HT1080 (cell line): ENCODE measurements at regions not wholly inside any gene's neighbourhood (a gene's known extent, or its start where the extent isn't known, plus 50 kb on each side); places are given as distances from the start of the nearest gene placed in this dataset.

Experiments used
- DNase-seq: peaks from one replicate; pipeline ENCODE4 v3.0.0-alpha.2; 2015; ENCODE audit warnings: low read depth

GRCh38 chr10:106213493-106213892 is 951.0 kb downstream of the SORCS1 start:
- DNase-seq = no peak

GRCh38 chr10:106198275-106198674 is 966.2 kb downstream of the SORCS1 start:
- no peak for DNase-seq

- DNase-seq = peak; percentile 29
These were observed 975.2 kb downstream of the SORCS1 start for GRCh38 chr10:106189292-106189691.

GRCh38 chr10:106185951-106186350 is 978.6 kb downstream of the SORCS1 start:
- DNase-seq = no peak

- no peak for DNase-seq
These were observed 981.5 kb downstream of the SORCS1 start for GRCh38 chr10:106183041-106183440.

GRCh38 chr10:106182542-106182941 is 982.0 kb downstream of the SORCS1 start:
- DNase-seq = no peak

- DNase-seq = no peak
These were observed 983.0 kb downstream of the SORCS1 start for GRCh38 chr10:106181501-106181900.

GRCh38 chr10:106179430-106179829 is 985.1 kb downstream of the SORCS1 start:
- no peak for DNase-seq

GRCh38 chr10:106175760-106176377 is 988.6 kb downstream of the SORCS1 start:
- peak; percentile 29 for DNase-seq

- no peak for DNase-seq
These were observed 990.7 kb downstream of the SORCS1 start for GRCh38 chr10:106173838-106174237.

GRCh38 chr10:106169241-106169640 is 995.3 kb downstream of the SORCS1 start:
- DNase-seq = no peak

GRCh38 chr10:106167946-106168345 is 996.6 kb downstream of the SORCS1 start:
- peak; percentile 53 for DNase-seq

GRCh38 chr10:106158241-106158640 is 1006.3 kb downstream of the SORCS1 start:
- DNase-seq = no peak

- DNase-seq = no peak
These were observed 1017.5 kb downstream of the SORCS1 start for GRCh38 chr10:106147021-106147420.

GRCh38 chr10:106139915-106140314 is 1024.6 kb downstream of the SORCS1 start:
- DNase-seq = no peak

GRCh38 chr10:106136175-106136574 is 1028.3 kb downstream of the SORCS1 start:
- peak; percentile 8 for DNase-seq

GRCh38 chr10:106134326-106135000 is 1030.0 kb downstream of the SORCS1 start:
- no peak for DNase-seq

- DNase-seq = no peak
These were observed 1031.1 kb downstream of the SORCS1 start for GRCh38 chr10:106133451-106133850.

- DNase-seq = no peak
These were observed 1031.5 kb downstream of the SORCS1 start for GRCh38 chr10:106132956-106133355.

GRCh38 chr10:106114656-106115186 is 1049.8 kb downstream of the SORCS1 start:
- DNase-seq = no peak

- DNase-seq = peak; percentile 55
These were observed 1053.3 kb downstream of the SORCS1 start for GRCh38 chr10:106111246-106111645.

GRCh38 chr10:106107706-106108105 is 1056.8 kb downstream of the SORCS1 start:
- DNase-seq = peak; percentile 67

GRCh38 chr10:106106114-106106513 is 1058.4 kb downstream of the SORCS1 start:
- DNase-seq = no peak
